SIG-M5 treated with dmso at 0.1 percent for 504 hours (cell line): ENCODE measurements at regions not wholly inside any gene's neighbourhood (a gene's known extent, or its start where the extent isn't known, plus 50 kb on each side); places are given as distances from the start of the nearest gene placed in this dataset.

Source experiments
- DNase-seq: peaks from one replicate; lab custom pipeline; 2025; ENCODE audit not compliant: unreplicated experiment; lab: John Stamatoyannopoulos, UW

DNA sequence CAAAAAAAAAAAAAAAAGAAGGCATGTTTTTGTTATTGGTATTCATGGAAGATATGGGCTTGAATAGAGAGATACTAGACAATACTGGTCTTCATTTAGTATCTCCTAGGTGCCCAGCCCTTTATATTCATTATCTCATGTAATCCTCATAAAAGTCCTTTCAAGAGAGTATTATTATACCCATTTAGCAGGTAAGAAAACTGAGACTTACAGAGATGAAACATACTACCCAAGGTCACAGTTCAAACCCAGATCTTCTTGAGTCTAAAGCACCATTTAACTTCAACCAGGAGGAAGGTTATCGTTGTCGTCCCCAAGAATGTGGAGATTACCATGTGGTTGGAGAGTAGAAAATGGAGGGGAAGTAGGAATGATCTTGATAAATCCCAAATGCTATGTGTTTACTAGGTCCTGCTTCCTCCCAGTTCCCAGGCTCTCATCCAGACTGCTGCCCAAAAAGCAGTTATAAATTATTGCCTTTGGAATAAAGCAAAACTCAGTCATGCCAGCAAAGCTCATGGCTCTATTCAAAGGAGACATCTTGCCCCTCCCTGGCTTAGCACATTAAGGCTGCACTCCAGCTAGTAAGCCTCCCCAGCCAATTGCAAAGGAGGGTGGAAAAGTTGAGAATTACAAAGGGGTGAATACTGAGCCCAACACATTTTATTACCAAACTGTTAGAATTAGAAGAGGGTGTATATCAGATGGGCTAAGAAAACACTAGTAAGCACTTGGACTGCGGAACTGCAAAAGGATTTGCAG lies 163.9 kb downstream of the PIK3R1 start:
- DNase-seq, result no peak

GRCh38 chr5:68380078-68380477 lies 164.5 kb downstream of the PIK3R1 start:
- no peak for DNase-seq

DNA sequence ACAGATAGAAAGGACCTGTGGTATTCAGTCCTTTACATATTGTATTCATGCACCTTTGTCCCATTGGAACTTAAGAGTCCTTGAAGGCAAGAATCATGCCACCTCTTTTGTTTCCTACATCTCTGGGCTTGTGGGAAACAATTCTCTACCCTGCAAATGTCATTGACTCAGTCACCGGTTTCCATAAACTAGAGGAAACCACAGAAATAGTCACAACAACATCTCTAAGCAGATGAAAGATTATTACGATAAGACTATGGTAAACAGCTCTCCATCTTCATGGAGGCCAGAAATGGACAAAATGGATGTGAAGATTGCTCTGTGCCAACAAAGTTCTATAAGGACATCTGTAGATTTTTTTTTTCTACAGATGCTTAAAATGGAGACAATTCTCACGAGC lies 165.5 kb downstream of the PIK3R1 start:
- no peak for DNase-seq

- no peak for DNase-seq
These were observed 166.4 kb downstream of the PIK3R1 start for GRCh38 chr5:68381909-68382308.

- DNase-seq, result no peak
These were observed 167.1 kb downstream of the PIK3R1 start for GRCh38 chr5:68382640-68383039.

GRCh38 chr5:68383888-68384310 lies 168.3 kb downstream of the PIK3R1 start:
- no peak for DNase-seq

DNA sequence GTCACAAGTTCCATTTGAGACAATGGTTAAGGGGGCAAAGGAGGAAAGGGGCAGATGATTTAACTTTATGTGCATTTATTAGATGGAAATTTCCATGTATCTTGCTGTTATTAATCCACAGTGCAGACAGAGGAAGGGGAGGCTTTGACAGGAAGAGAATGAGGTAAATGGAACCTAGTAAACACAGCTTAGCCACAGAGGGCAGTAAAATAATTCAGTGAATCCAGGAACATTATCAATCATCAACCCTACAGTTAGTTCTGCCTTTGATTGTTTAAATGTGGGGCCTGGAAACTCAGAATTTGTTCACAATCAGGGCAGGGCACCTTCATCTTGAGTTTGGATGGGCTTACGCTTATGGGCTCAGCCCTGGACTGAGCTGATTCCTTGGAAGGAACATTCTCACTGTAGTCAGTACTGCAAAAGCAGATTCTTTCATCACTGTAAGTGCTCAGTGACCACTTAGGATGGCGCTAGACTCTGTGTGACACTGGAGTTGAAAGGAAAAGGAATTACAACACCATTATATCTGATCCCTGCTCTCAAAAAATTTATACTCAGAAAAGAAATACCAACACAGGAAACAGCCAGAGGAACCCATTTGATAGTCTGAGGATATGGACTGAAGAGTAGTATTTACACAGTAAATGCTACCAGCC lies 169.5 kb downstream of the PIK3R1 start:
- DNase-seq, result no peak

DNA sequence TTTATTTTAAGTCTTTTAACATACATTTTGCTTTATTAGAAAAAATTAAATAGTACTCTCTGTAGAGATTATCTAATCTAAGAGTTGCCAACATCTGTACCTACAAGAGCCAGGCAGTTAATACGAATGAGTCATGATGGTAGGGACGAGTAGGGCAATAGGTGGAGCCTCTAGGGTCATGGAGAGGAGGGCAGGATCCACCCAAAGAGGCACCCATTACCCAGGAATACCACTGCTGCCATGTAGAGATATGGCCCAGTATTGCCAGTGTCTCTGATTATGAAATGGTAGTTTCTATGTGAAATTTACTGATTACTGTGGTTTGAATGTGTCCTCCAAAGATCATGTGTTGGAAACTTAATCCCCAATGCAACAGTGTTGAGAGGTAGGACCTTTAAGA lies 170.4 kb downstream of the PIK3R1 start:
- DNase-seq, result no peak

- no peak for DNase-seq
These were observed 171.7 kb downstream of the PIK3R1 start for GRCh38 chr5:68387074-68387796.

DNA sequence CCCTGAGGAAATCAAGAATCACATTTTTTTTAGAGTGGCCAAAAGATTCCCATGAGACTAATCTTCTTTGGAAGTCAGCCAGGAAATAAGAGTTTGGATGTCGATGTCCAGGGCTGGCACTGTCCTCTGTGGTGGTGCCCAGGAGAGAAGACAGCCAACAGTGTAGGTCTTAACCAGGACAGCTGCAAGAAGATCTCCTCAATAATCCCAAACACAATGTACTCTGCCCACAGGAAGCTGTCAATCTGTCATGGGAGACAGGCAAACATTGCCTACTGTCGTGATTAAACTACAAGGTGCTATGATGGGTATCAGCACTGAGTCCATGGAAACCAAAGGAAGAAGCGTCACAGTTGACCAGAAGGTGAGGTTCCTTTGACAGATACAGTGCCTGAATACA lies 174.1 kb downstream of the PIK3R1 start:
- no peak for DNase-seq

GRCh38 chr5:68392617-68393016 lies 177.1 kb downstream of the PIK3R1 start:
- no peak for DNase-seq

- DNase-seq, result no peak
These were observed 179.7 kb downstream of the PIK3R1 start for GRCh38 chr5:68395302-68395701.

DNA sequence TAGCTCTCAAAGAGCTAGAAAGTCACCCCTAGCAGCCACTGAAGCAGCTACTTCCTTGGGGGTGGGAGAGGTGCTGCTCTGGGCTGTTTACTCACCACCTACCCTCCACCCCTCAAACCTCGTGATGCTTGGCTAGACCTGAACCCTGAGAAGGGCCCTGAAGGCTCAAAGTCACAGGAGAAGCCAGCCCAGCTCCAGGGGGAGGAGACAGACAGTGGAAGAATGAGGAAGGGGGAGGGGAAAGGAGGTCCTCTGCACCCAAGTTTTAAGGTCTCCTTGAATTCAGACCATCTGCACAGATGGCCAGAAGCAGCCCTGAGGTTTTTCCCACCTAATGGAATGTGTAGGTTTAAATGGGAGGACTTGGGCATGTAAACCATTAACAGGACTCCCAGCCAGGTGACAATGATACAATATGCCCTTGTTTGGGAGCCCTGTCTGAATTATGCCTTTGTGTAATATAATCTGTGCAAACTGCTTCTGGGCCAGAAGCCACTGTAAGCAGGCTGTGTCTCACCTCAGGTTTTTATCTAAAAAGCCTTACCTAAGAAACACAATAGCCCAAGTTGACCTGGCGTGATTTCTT lies 180.5 kb downstream of the PIK3R1 start:
- DNase-seq, result no peak

DNA sequence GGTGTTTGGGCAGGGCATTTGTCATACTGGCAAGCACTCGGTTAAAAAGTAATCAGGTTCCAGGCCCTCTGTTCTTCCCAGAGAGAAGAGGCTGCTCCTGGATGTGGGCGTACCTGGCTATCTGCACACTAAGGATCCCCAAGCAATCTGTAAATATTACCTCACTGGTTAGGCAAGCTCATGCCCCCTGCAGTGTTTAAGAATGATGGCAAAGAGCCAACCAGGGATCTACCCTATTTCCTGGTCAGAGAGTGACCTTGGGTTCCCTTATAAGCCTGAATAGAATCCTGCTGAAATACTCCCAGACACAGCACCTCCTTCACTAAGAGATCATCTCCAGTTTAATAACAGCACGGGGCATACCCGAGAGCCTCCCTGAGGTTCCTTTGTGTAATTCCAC lies 181.2 kb downstream of the PIK3R1 start:
- peak; percentile 44 for DNase-seq

- DNase-seq, result no peak
These were observed 182.7 kb downstream of the PIK3R1 start for GRCh38 chr5:68398146-68398812.

DNA sequence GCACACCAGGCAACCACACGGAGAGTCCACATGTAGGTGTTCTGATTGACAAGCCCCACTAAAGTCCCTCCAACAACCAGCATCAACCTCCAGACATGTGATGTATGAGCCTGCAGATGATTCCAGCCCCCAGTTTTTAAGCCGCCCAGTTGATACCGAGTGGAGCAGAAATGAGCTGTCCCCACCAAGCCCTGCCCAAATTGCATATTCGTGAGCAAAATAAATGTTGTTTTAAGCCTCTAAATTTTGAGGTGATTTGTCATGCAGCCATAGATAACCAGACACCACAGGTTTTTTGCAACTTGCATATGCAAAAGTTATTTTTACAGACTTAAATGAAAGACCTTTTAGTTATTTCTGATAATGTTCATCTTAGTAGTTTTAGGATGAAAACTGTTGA lies 187.7 kb downstream of the PIK3R1 start:
- no peak for DNase-seq

DNA sequence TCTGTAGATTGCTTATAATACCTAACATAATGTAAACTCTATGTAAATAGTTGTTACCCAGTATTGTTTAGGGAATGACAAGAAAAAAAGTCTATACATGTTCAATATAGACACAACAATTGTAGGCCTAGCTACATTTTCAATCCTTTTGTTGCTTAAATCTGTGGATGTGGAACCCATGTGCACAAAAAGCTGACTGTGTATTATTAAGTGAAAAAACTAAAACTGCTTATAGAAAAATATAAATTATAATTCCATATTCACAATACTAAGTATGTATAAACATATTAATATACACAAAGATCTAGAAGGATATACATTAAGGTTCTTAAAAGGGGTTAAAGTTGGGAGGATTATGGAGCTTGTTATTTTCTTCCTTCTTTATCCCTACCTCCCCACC lies 188.7 kb downstream of the PIK3R1 start:
- no peak for DNase-seq

DNA sequence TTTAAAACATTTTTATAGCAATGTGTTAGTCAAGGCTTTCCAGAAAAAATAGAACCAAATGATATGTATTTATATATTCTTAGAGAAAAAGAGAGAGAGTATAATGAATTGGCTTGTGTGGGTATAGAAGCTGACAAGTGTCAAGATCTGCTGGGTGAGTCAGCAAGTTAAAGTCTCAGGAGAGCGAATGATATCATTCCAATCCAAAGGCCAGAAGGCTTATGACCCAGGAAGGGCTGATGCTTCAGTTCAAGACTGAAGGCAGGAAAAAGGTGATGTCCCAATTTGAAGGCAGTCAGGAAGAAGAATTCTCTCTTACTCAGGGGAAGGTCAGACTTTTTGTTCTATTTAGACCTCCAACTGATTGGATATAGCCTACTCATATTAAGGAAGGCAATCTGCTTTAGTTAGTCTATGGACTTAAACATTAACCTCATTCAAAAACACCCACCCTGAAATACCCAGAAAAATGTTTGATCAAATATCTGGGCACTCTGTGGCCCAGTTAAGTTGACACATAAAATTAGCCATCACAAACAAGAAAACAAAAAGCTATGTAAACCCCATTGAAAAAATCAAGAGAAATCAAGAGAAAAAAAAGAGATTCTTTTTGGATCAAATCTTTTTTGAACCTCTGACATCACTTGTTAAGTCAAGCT lies 189.6 kb downstream of the PIK3R1 start:
- no peak for DNase-seq

DNA sequence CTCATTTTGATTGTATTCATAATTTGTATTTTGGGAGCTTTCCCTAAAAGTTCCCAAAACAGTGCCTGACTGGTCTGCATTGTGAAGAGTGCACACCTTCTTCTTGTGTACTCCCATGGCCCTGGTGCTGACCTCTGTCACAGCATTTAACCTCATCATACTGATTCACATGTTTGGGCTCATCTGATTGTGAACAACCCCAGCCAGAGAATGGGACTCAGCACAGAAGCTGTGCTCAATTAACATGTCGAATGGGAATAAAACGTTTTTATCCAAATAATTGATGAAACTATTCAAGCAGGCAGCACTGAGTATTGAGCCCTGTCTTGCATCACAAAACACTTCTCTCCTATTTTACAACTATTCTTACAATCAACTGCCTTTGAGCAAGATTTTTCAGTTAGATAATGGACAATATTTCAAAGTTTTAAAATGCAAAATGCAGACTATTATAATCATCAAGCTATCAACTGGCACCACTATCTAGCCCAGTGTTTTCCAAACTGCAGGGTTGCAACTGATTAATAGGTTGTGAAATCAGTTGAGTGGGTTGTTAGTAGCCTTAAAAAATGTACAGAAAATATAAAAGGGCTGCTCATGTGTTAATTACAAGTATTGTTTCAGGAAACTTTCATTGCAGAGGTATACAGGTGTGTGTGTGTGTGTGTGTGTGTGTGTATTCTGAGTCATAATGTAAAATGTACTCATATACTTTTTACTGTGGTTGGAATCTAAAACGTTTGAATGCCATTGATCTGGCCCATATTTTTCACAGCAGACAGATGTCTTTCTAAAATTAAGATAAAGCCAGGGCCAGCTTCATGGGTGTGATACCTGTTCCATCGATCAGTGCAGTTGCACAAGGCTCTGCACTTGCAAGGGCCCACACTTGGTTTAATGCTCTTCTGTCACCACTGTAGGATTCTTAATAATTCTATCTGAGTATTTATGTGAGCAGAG lies 190.5 kb downstream of the PIK3R1 start:
- no peak for DNase-seq
